SK-N-SH (cell line): ENCODE measurements at regions not wholly inside any gene's neighbourhood (a gene's known extent, or its start where the extent isn't known, plus 50 kb on each side); places are given as distances from the start of the nearest gene placed in this dataset.

ENCODE experiments used
- CTCF ChIA-PET: fragments of 300-600, 350-600 bp; formaldehyde crosslinking; extraction: SDS; loops from one replicate; lab custom pipeline; 2021; lab: Yijun Ruan, JAX
- POLR2A ChIA-PET: fragments of 350-600 bp; sonication (Branson Sonifier 250); formaldehyde crosslinking; extraction: SDS; loops from one replicate; lab custom pipeline; 2020; ENCODE audit warnings: antibody characterized with exemption, inconsistent platforms; lab: Yijun Ruan, JAX
- DNase-seq: peaks from one replicate; pipeline ENCODE4 v3.0.0; 2012
- H2AFZ ChIP-seq: fragments of 200-600 bp; sonication (generic); 2 replicates; pipeline ENCODE4 v1.8.1; 2016; ENCODE audit warnings: antibody characterized with exemption, mild to moderate bottlenecking, low read depth
- H3F3A ChIP-seq: fragments of 200-600 bp; sonication (generic); replicated peaks from 2 replicates; pipeline ENCODE3; 2016; ENCODE audit warnings: antibody characterized with exemption, mild to moderate bottlenecking; ENCODE audit not compliant: insufficient read depth
- H3K27ac ChIP-seq, 2 experiments: fragments of 200-500 bp in 1 of 2; fragments of 200-600 bp in 1 of 2; sonication (Bioruptor generic) in 1 of 2; sonication (generic), shearing (Covaris generic) in 1 of 2; 2 replicates each; pipeline versions ENCODE4 v1.5.1 to v1.6.1; 2014 to 2016; ENCODE audit warnings: low read depth in 2 of 2, inconsistent platforms in 1 of 2, low read length in 1 of 2, mild to moderate bottlenecking in 1 of 2, mixed read lengths in 1 of 2
- H3K27me3 ChIP-seq: fragments of 200-600 bp; sonication (generic), shearing (Covaris generic); 2 replicates; pipeline ENCODE4 v1.6.1; 2016; ENCODE audit warnings: mixed run types; ENCODE audit not compliant: insufficient read depth
- H3K36me3 ChIP-seq, 2 experiments: fragments of 200-500 bp in 1 of 2; fragments of 200-600 bp in 1 of 2; sonication (Bioruptor generic) in 1 of 2; sonication (generic) in 1 of 2; replicated peaks in 1 of 2; 2 replicates each; pipeline versions ENCODE3 to v1.5.1; 2014 to 2016; ENCODE audit warnings: low read length in 1 of 2, mild to moderate bottlenecking in 1 of 2; ENCODE audit not compliant: insufficient read depth in 2 of 2, control insufficient read depth in 1 of 2
- H3K4me1 ChIP-seq, 2 experiments: fragments of 200-500 bp in 1 of 2; fragments of 200-600 bp in 1 of 2; sonication (Bioruptor generic) in 1 of 2; sonication (generic), shearing (Covaris generic) in 1 of 2; 2 replicates each; pipeline versions ENCODE4 v1.5.1 to v1.6.1; 2014 to 2016; ENCODE audit warnings: low read depth in 1 of 2, low read length in 1 of 2, mixed run types in 1 of 2; ENCODE audit not compliant: insufficient read depth in 2 of 2, control insufficient read depth in 1 of 2
- H3K4me2 ChIP-seq: fragments of 200-600 bp; sonication (generic), shearing (Covaris generic); 2 replicates; pipeline ENCODE4 v1.6.1; 2017; ENCODE audit warnings: mixed run types
- H3K4me3 ChIP-seq, 2 experiments: fragments of 200-500 bp in 1 of 2; fragments of 200-600 bp in 1 of 2; sonication (Bioruptor generic) in 1 of 2; sonication (generic), shearing (Covaris generic) in 1 of 2; 2 replicates each; pipeline versions ENCODE4 v1.5.1 to v1.8.1; 2014 to 2016; ENCODE audit warnings: low read depth in 2 of 2, inconsistent platforms in 1 of 2, low read length in 1 of 2, mild to moderate bottlenecking in 1 of 2, mixed read lengths in 1 of 2, moderate library complexity in 1 of 2
- H3K79me2 ChIP-seq: fragments of 200-600 bp; sonication (generic); 2 replicates; pipeline ENCODE4 v1.8.1; 2017; ENCODE audit warnings: mild to moderate bottlenecking; ENCODE audit not compliant: insufficient read depth
- H3K9ac ChIP-seq: fragments of 200-600 bp; sonication (generic); 2 replicates; pipeline ENCODE4 v1.6.1; 2017; ENCODE audit warnings: mixed run types
- H3K9me2 ChIP-seq: fragments of 200-600 bp; sonication (generic); 2 replicates; pipeline ENCODE4 v1.6.1; 2017; ENCODE audit warnings: mixed run types
- H3K9me3 ChIP-seq: fragments of 200-600 bp; sonication (generic); 2 replicates; pipeline ENCODE4 v1.6.1; 2017; ENCODE audit warnings: mixed run types, mild to moderate bottlenecking, moderate library complexity
- H4K20me1 ChIP-seq: fragments of 200-600 bp; sonication (generic); 2 replicates; pipeline ENCODE4 v1.6.1; 2017; ENCODE audit warnings: mild to moderate bottlenecking, mixed run types; ENCODE audit not compliant: insufficient read depth
- EP300 ChIP-seq, 2 experiments: IDR thresholded peaks; 2 replicates each; pipeline versions ENCODE4 v1.4.0 to v1.6.1; 2012; ENCODE audit warnings: borderline replicate concordance in 1 of 2, low read depth in 1 of 2, low read length in 1 of 2
- EZH2phosphoT487 ChIP-seq: fragments of 200-600 bp; sonication (generic); IDR thresholded peaks from 2 replicates; pipeline ENCODE4 v1.6.1; 2017; ENCODE audit warnings: low read depth, mixed run types, mild to moderate bottlenecking, antibody characterized with exemption, moderate library complexity, borderline replicate concordance
- GABPA ChIP-seq: IDR thresholded peaks from 2 replicates; pipeline ENCODE4 v1.4.0; 2012; ENCODE audit warnings: low read depth, mild to moderate bottlenecking
- GATA2 ChIP-seq: sonication (generic); formaldehyde crosslinking; IDR thresholded peaks from 2 replicates; pipeline ENCODE4 v1.5.0; 2020; ENCODE audit warnings: mild to moderate bottlenecking, missing genetic modification reagents
- IRF3 ChIP-seq: fragments of 150-350 bp; IDR thresholded peaks from 2 replicates; pipeline ENCODE4 v1.6.1; 2016; ENCODE audit warnings: mild to moderate bottlenecking, low read depth, low read length
- NRF1 ChIP-seq: IDR thresholded peaks from 2 replicates; pipeline ENCODE4 v1.6.1; 2012; ENCODE audit warnings: low read depth, mild to moderate bottlenecking, low read length
- RAD21 ChIP-seq: IDR thresholded peaks from 2 replicates; pipeline ENCODE4 v1.6.1; 2012; ENCODE audit warnings: mild to moderate bottlenecking, low read length
- RCOR1 ChIP-seq: fragments of 150-350 bp; IDR thresholded peaks from 2 replicates; pipeline ENCODE4 v1.6.1; 2017; ENCODE audit warnings: antibody characterized with exemption, low read length
- RFX5 ChIP-seq: IDR thresholded peaks from 2 replicates; pipeline ENCODE4 v1.6.1; 2012; ENCODE audit warnings: mild to moderate bottlenecking, improper control_type of control experiment, low read length
- SIN3A ChIP-seq: IDR thresholded peaks from 2 replicates; pipeline ENCODE4 v1.6.1; 2012; ENCODE audit warnings: low read depth, mild to moderate bottlenecking, low read length, moderate library complexity, borderline replicate concordance
- TEAD4 ChIP-seq: IDR thresholded peaks from 2 replicates; pipeline ENCODE4 v1.4.0; 2012; ENCODE audit warnings: mild to moderate bottlenecking, borderline replicate concordance; ENCODE audit not compliant: insufficient read depth
- USF1 ChIP-seq: IDR thresholded peaks from 2 replicates; pipeline ENCODE4 v1.4.0; 2012; ENCODE audit warnings: low read depth, borderline replicate concordance
- YY1 ChIP-seq: IDR thresholded peaks from 2 replicates; pipeline ENCODE4 v1.4.0; 2012; ENCODE audit warnings: low read depth, mild to moderate bottlenecking
- WGBS: methylation state at CpG from one replicate; pipeline ENCODE4 v1.1.6; 2017; ENCODE audit warnings: low lambda C conversion rate; 5-methylcytosine and 5-hydroxymethylcytosine counted together

DNA sequence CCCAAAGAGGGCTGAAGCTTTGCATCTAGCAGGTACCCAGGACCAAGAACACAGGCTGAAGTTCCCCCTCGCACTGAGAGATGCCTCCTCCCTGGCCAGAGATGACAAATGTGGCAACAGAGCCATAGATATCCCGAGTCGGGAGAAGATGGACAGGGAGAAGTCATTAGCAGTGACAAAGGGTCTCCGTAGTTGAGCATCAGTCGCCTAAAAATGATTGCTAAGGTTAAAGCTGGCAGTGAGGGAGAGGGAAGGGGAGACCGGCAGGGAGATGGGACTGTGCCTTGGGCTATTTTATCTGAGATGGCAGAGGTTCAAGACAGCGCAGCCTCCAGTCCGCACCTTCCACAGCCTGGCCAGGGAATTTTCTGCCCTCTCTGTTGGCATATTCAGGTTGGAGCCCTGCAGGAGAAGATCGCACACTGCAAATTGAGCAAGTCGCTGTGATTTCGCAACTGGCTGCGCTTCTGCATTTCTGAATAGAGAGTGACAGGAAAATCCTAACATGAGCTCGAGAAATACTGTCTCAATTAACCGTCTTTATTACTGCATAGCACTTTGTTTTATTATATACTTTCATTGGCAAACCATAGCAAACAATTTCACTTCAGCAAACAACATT lies 238.9 kb upstream of the GPR26 start:
- Histone ChIP-seq H3K79me2 (no peaks in the 10 kb centered on the region), H2AFZ (no peak overlapping the region), H3K4me3 (no peak overlapping the region), H3K36me3 (no peaks in the 10 kb centered on the region), H3K27me3 (no peaks in the 10 kb centered on the region), H3F3A (no peaks in the 10 kb centered on the region), H3K4me2 (no peak overlapping the region), H3K4me1 (peaks cover 0 to 18% of the 10 kb centered on the region in 2 experiments; a peak in 2 of 4 replicates), H4K20me1 (no peaks in the 10 kb centered on the region), H3K9me3 (no peaks in the 10 kb centered on the region), H3K9me2 (no peaks in the 10 kb centered on the region), H3K9ac (no peak overlapping the region), H3K27ac (no peak overlapping the region)
- CTCF ChIA-PET: interaction anchor here (0.6 to 1.2 kb wide), 3 partner anchors 11 to 391 kb away, joined by 3 to 4 read pairs (median 3); no protein-coding TSS in a partner anchor
- DNase-seq: no peak
- POLR2A ChIA-PET: no interaction called here
- TF ChIP-seq EZH2phosphoT487: no peak
- TF ChIP-seq IRF3: no peak
- TF ChIP-seq GATA2: no peak
- no peak for TF ChIP-seq TEAD4
- TF ChIP-seq RAD21: no peak
- TF ChIP-seq NRF1: no peak
- no peak for TF ChIP-seq YY1
- no peak for TF ChIP-seq EP300 (IDR thresholded peaks at IDR 0.05; ENCODE audit: borderline replicate concordance in 1 of 2, low read depth in 1 of 2, low read length in 1 of 2)
- 35% methylated on average over 14 of the region's 14 CpGs for WGBS

DNA sequence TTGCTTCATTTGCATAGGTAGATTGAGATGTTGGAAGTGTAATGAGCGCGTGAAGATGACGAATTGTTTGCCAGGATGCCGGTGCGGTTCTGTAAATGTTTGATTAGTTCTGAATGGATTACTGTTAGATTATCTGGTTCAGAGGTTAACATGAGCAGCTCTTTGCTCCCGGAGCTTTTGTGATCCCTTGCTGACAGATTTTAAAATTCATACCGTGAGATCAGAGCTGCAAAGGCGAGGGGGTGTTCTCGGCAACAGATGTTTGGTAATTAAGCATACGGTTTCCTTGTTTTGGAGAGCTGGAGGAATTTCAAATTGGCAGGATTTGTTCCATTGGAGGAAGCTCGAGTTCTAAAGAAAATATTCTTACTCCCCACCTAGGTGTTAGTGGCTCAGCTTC lies 237.8 kb upstream of the GPR26 start:
- Histone ChIP-seq H3K9ac (no peak overlapping the region), H3F3A (no peaks in the 10 kb centered on the region), H3K27ac (no peak overlapping the region), H3K4me1 (peaks cover 0 to 18% of the 10 kb centered on the region in 2 experiments; a peak in 2 of 4 replicates), H3K4me2 (no peak overlapping the region), H4K20me1 (no peaks in the 10 kb centered on the region), H3K9me2 (no peaks in the 10 kb centered on the region), H3K27me3 (no peaks in the 10 kb centered on the region), H3K36me3 (no peaks in the 10 kb centered on the region), H3K79me2 (no peaks in the 10 kb centered on the region), H3K9me3 (no peaks in the 10 kb centered on the region), H2AFZ (no peak overlapping the region), H3K4me3 (no peak overlapping the region)
- 48% methylated on average over 11 of the region's 11 CpGs for whole genome bisulfite sequencing
- DNase-seq: no peak
- TF ChIP-seq GABPA (no peak), USF1 (no peak), SIN3A (no peak), RFX5 (no peak), RCOR1 (no peak)
- POLR2A ChIA-PET: no interaction called here
- CTCF ChIA-PET: interaction anchor here (1.2 to 3.5 kb wide), 4 partner anchors 10 to 294 kb away, joined by 3 to 28 read pairs (median 14); no protein-coding TSS in a partner anchor
